ENCODE measurements at regions not wholly inside any gene's neighbourhood (a gene's known extent, or its start where the extent isn't known, plus 50 kb on each side); places are given as distances from the start of the nearest gene placed in this dataset.

DNA sequence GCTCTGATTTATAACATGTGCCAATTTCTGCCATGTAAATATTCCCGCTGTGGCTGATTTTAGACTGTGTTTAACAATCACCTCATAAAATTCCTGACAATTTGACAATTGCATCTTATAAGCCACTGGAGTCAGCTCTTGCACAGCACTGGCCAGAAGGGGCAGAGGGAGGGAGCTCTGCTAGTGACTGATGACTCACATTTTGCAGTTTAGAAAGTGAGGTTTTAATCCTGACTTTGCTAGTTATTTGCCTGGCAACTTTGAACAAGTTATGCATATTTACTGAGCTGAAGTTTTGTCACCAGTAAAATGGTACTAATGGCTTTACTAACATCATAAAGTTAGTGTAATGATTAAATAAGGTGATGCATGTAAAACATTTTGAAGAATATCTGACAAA lies 452.3 kb downstream of the CNTNAP4 start:
- Mint-ChIP-seq H3K9me3 (peaks cover 0 to 6% (median 3%) of the 10 kb centered on the region in 7 donors), H3K4me3 (no peak overlapping the region), H3K4me1 (no peaks in the 10 kb centered on the region), H3K27me3 (no peaks in the 10 kb centered on the region), H3K27ac (no peak overlapping the region), H3K36me3 (no peaks in the 10 kb centered on the region)
- no peak for DNase-seq
- no peak overlapping the region for H3K4me3 ChIP-seq (ENCODE audit: low read depth, low read length)
- ATAC-seq (ENCODE audit: low read depth in 2 of 2): no peak
- H3K27me3 ChIP-seq (ENCODE audit: control insufficient read depth, insufficient read depth, low read length): no peaks in the 10 kb centered on the region
- no peaks in the 10 kb centered on the region for H3K9me3 ChIP-seq (ENCODE audit: control insufficient read depth in 2 of 2, low read length in 2 of 2)
- H3K36me3 ChIP-seq (ENCODE audit: control insufficient read depth, insufficient read depth, low read length): no peaks in the 10 kb centered on the region
- no peak overlapping the region for H3K27ac ChIP-seq (ENCODE audit: insufficient read depth, low read length, poor library complexity, severe bottlenecking)
- no peaks in the 10 kb centered on the region for H3K4me1 ChIP-seq (ENCODE audit: control insufficient read depth, insufficient read depth, low read length, poor library complexity, severe bottlenecking)

- H3K36me3 ChIP-seq (ENCODE audit: control insufficient read depth, insufficient read depth, low read length): no peaks in the 10 kb centered on the region
- no peak overlapping the region for H3K4me3 ChIP-seq (ENCODE audit: low read depth, low read length)
- Mint-ChIP-seq H3K36me3 (no peaks in the 10 kb centered on the region), H3K27me3 (no peaks in the 10 kb centered on the region), H3K4me1 (no peaks in the 10 kb centered on the region), H3K4me3 (no peak overlapping the region), H3K9me3 (peaks cover 0 to 8% (median 6%) of the 10 kb centered on the region in 7 donors), H3K27ac (no peak overlapping the region)
- no peak for DNase-seq
- no peak overlapping the region for H3K27ac ChIP-seq (ENCODE audit: insufficient read depth, low read length, poor library complexity, severe bottlenecking)
- H3K4me1 ChIP-seq (ENCODE audit: control insufficient read depth, insufficient read depth, low read length, poor library complexity, severe bottlenecking): no peaks in the 10 kb centered on the region
- H3K27me3 ChIP-seq (ENCODE audit: control insufficient read depth, insufficient read depth, low read length): no peaks in the 10 kb centered on the region
- no peaks in the 10 kb centered on the region for H3K9me3 ChIP-seq (ENCODE audit: control insufficient read depth in 2 of 2, low read length in 2 of 2)
- no peak for ATAC-seq (ENCODE audit: low read depth in 2 of 2)
These were observed 455.7 kb downstream of the CNTNAP4 start for GRCh38 chr16:76732894-76733293.

- no peak for ATAC-seq (ENCODE audit: low read depth in 2 of 2)
- H3K36me3 Mint-ChIP-seq: no peaks in the 10 kb centered on the region
- no peaks in the 10 kb centered on the region for H3K36me3 ChIP-seq (ENCODE audit: control insufficient read depth, insufficient read depth, low read length)
- H3K4me3 ChIP-seq (ENCODE audit: low read depth, low read length): no peak overlapping the region
- H3K9me3 Mint-ChIP-seq: peaks cover 0 to 33% (median 15%) of the 10 kb centered on the region in 7 donors
- no peak overlapping the region for H3K27ac ChIP-seq (ENCODE audit: insufficient read depth, low read length, poor library complexity, severe bottlenecking)
- no peak overlapping the region for H3K4me3 Mint-ChIP-seq
- H3K4me1 Mint-ChIP-seq: no peaks in the 10 kb centered on the region
- DNase-seq: no peak
- no peaks in the 10 kb centered on the region for H3K27me3 ChIP-seq (ENCODE audit: control insufficient read depth, insufficient read depth, low read length)
- no peaks in the 10 kb centered on the region for H3K4me1 ChIP-seq (ENCODE audit: control insufficient read depth, insufficient read depth, low read length, poor library complexity, severe bottlenecking)
- H3K27me3 Mint-ChIP-seq: no peaks in the 10 kb centered on the region
- no peak overlapping the region for H3K27ac Mint-ChIP-seq
- H3K9me3 ChIP-seq (ENCODE audit: control insufficient read depth in 2 of 2, low read length in 2 of 2): peaks cover 14 to 25% of the 10 kb centered on the region in 2 experiments
These were observed 449.4 kb upstream of the MON1B start for GRCh38 chr16:76741623-76742022.

- Histone ChIP-seq H3K27ac (ENCODE audit: insufficient read depth, low read length, poor library complexity, severe bottlenecking) (no peak overlapping the region), H3K9me3 (ENCODE audit: control insufficient read depth in 2 of 2, low read length in 2 of 2) (no peaks in the 10 kb centered on the region), H3K4me3 (ENCODE audit: low read depth, low read length) (no peak overlapping the region), H3K36me3 (ENCODE audit: control insufficient read depth, insufficient read depth, low read length) (no peaks in the 10 kb centered on the region), H3K27me3 (ENCODE audit: control insufficient read depth, insufficient read depth, low read length) (no peaks in the 10 kb centered on the region), H3K4me1 (ENCODE audit: control insufficient read depth, insufficient read depth, low read length, poor library complexity, severe bottlenecking) (no peaks in the 10 kb centered on the region)
- DNase-seq (no peak), ATAC-seq (ENCODE audit: low read depth in 2 of 2) (no peak)
- H3K27me3 Mint-ChIP-seq: no peaks in the 10 kb centered on the region
- no peak overlapping the region for H3K4me3 Mint-ChIP-seq
- no peaks in the 10 kb centered on the region for H3K36me3 Mint-ChIP-seq
- no peak overlapping the region for H3K27ac Mint-ChIP-seq
- peaks cover 0 to 10% (median 4%) of the 10 kb centered on the region in 7 donors for H3K9me3 Mint-ChIP-seq
- H3K4me1 Mint-ChIP-seq: no peaks in the 10 kb centered on the region
These were observed 442.3 kb upstream of the MON1B start for GRCh38 chr16:76748461-76749348.

DNA sequence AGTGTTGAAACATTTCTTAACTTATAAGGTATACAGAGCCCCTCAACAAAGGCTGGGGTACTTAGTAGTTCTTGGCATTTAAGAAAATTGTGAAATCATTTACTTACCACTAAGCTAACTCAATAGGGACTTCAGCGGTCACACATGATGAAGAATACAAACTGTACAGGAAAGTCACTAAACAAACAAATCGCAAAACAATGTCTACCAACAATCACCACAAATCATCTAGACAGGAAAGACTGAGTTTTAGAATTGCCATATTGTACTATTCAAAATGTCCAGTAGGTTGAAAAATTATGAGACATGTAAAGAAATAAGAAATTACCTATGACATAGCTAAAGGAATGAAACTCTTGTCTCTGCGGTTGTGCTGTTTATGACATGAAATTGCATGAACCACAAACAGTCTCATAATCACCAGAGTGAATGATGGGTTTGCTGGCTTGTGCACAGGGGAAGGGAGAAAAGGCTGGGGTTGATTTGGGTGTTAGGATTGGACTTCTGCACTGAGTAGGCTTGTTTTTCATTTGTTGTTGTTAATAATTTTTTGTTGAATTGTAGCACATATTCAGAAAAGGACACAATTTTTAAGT lies 441.1 kb upstream of the MON1B start:
- Mint-ChIP-seq H3K27me3 (no peaks in the 10 kb centered on the region), H3K9me3 (peaks cover 0 to 7% (median 4%) of the 10 kb centered on the region in 7 donors), H3K27ac (no peak overlapping the region), H3K36me3 (no peaks in the 10 kb centered on the region), H3K4me1 (no peaks in the 10 kb centered on the region), H3K4me3 (no peak overlapping the region)
- Histone ChIP-seq H3K4me1 (ENCODE audit: control insufficient read depth, insufficient read depth, low read length, poor library complexity, severe bottlenecking) (no peaks in the 10 kb centered on the region), H3K9me3 (ENCODE audit: control insufficient read depth in 2 of 2, low read length in 2 of 2) (no peaks in the 10 kb centered on the region), H3K36me3 (ENCODE audit: control insufficient read depth, insufficient read depth, low read length) (no peaks in the 10 kb centered on the region), H3K27me3 (ENCODE audit: control insufficient read depth, insufficient read depth, low read length) (no peaks in the 10 kb centered on the region), H3K4me3 (ENCODE audit: low read depth, low read length) (no peak overlapping the region), H3K27ac (ENCODE audit: insufficient read depth, low read length, poor library complexity, severe bottlenecking) (no peak overlapping the region)
- DNase-seq (no peak), ATAC-seq (ENCODE audit: low read depth in 2 of 2) (no peak)

DNA sequence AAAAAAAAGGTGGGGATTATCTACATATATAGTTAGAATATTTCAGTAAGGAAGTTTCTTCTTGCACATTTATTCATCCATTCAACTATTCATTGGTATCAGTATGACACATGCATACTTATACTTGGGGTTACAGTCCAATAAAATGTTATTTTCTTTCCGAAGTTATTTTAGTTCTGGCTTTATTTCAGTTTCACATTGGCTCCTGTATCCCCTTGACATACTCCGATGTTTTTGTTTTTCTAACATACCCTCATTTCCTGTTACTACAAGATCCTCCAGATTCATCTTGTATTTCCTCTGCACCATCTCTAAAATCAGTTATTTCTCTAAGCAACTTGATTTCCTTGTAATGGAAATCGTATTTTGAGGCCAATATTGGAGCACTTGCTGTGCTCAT lies 435.5 kb upstream of the MON1B start:
- Mint-ChIP-seq H3K9me3 (peaks cover 0 to 15% (median 2%) of the 10 kb centered on the region in 7 donors), H3K27me3 (no peaks in the 10 kb centered on the region), H3K36me3 (no peaks in the 10 kb centered on the region), H3K27ac (no peak overlapping the region), H3K4me1 (no peaks in the 10 kb centered on the region), H3K4me3 (no peak overlapping the region)
- Histone ChIP-seq H3K9me3 (ENCODE audit: control insufficient read depth in 2 of 2, low read length in 2 of 2) (no peaks in the 10 kb centered on the region), H3K27ac (ENCODE audit: insufficient read depth, low read length, poor library complexity, severe bottlenecking) (no peak overlapping the region), H3K4me1 (ENCODE audit: control insufficient read depth, insufficient read depth, low read length, poor library complexity, severe bottlenecking) (no peaks in the 10 kb centered on the region), H3K27me3 (ENCODE audit: control insufficient read depth, insufficient read depth, low read length) (no peaks in the 10 kb centered on the region), H3K36me3 (ENCODE audit: control insufficient read depth, insufficient read depth, low read length) (no peaks in the 10 kb centered on the region), H3K4me3 (ENCODE audit: low read depth, low read length) (no peak overlapping the region)
- ATAC-seq (ENCODE audit: low read depth in 2 of 2) (no peak), DNase-seq (no peak)

DNA sequence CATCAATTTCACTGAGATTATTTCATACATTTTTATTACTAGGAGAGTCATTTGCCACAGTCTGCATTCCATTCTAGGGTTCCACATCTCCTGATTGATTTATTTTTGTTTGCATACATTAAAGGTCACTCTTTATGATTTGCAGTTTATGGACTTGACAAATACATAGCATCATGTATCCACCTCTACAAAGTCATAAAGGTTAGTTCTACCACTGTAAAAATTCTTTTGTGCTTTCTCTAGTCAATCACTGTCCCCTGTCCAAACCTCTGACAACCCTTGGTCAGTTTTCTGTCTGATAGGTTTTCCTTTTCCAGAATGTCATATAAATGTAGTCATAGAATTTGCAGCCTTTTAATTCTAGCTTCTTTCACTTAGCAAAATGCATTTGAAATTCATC lies 434.6 kb upstream of the MON1B start:
- DNase-seq: no peak
- Mint-ChIP-seq H3K4me3 (no peak overlapping the region), H3K27me3 (no peaks in the 10 kb centered on the region), H3K4me1 (no peaks in the 10 kb centered on the region), H3K27ac (no peak overlapping the region), H3K9me3 (peaks cover 0 to 19% (median 4%) of the 10 kb centered on the region in 7 donors), H3K36me3 (no peaks in the 10 kb centered on the region)
- no peaks in the 10 kb centered on the region for H3K4me1 ChIP-seq (ENCODE audit: control insufficient read depth, insufficient read depth, low read length, poor library complexity, severe bottlenecking)
- H3K4me3 ChIP-seq (ENCODE audit: low read depth, low read length): no peak overlapping the region
- H3K36me3 ChIP-seq (ENCODE audit: control insufficient read depth, insufficient read depth, low read length): no peaks in the 10 kb centered on the region
- H3K9me3 ChIP-seq (ENCODE audit: control insufficient read depth in 2 of 2, low read length in 2 of 2): peaks cover 0 to 2% of the 10 kb centered on the region in 2 experiments
- H3K27ac ChIP-seq (ENCODE audit: insufficient read depth, low read length, poor library complexity, severe bottlenecking): no peak overlapping the region
- no peak for ATAC-seq (ENCODE audit: low read depth in 2 of 2)
- H3K27me3 ChIP-seq (ENCODE audit: control insufficient read depth, insufficient read depth, low read length): no peaks in the 10 kb centered on the region

- Mint-ChIP-seq H3K9me3 (peaks cover 0 to 19% (median 4%) of the 10 kb centered on the region in 7 donors), H3K27me3 (no peaks in the 10 kb centered on the region), H3K4me3 (no peak overlapping the region), H3K27ac (no peak overlapping the region), H3K4me1 (no peaks in the 10 kb centered on the region), H3K36me3 (no peaks in the 10 kb centered on the region)
- no peaks in the 10 kb centered on the region for H3K27me3 ChIP-seq (ENCODE audit: control insufficient read depth, insufficient read depth, low read length)
- H3K9me3 ChIP-seq (ENCODE audit: control insufficient read depth in 2 of 2, low read length in 2 of 2): peaks cover 0 to 2% of the 10 kb centered on the region in 2 experiments
- no peak overlapping the region for H3K27ac ChIP-seq (ENCODE audit: insufficient read depth, low read length, poor library complexity, severe bottlenecking)
- H3K4me3 ChIP-seq (ENCODE audit: low read depth, low read length): no peak overlapping the region
- no peak for ATAC-seq (ENCODE audit: low read depth in 2 of 2)
- H3K36me3 ChIP-seq (ENCODE audit: control insufficient read depth, insufficient read depth, low read length): no peaks in the 10 kb centered on the region
- H3K4me1 ChIP-seq (ENCODE audit: control insufficient read depth, insufficient read depth, low read length, poor library complexity, severe bottlenecking): no peaks in the 10 kb centered on the region
- DNase-seq: no peak
These were observed 434.0 kb upstream of the MON1B start for GRCh38 chr16:76756951-76757350.

Data from CD4-positive, CD25-positive, alpha-beta regulatory T cell (primary cell).